Astrocyte of the spinal cord (primary cell): ENCODE measurements at regions not wholly inside any gene's neighbourhood (a gene's known extent, or its start where the extent isn't known, plus 50 kb on each side); places are given as distances from the start of the nearest gene placed in this dataset.

ENCODE experiments used
- DNase-seq: peaks from one replicate; pipeline ENCODE4 v3.0.0; 2011; ENCODE audit warnings: low read depth, low spot score
- H3K4me3 ChIP-seq: 2 replicates; pipeline ENCODE4 v1.5.1; 2011; ENCODE audit warnings: low read depth, mild to moderate bottlenecking, low read length, moderate library complexity
- in situ Hi-C: cut with HindIII; loops from 2 replicates; pipeline ENCODE4 v1.10.0; 2017; ENCODE audit warnings: low sequenced_read_pairs
- TF ChIP-seq, protein P1 (sequence below): IDR thresholded peaks from 2 replicates; pipeline ENCODE4 v1.5.1; 2012; ENCODE audit warnings: low read depth, mild to moderate bottlenecking, low read length, inconsistent platforms

DNA sequence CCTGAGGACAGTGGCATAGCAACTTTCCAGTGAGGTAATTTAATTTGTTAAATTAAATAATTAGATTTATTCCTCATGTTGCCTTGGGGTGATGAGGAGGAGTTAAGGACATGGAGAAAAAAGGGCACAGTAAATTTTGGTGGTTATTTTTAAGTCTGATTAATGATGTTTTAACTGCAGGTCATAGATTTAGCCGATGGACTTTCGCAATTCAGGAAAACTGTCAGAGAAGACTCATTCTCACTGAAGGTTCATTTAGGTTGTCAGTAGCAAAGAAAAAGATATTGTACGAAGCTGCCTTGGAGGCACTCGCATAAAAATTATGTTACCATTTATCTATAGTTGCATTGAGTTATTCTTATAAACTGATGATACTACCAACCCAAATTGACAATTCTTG, 164.2 kb upstream of the PITX2 start:
- DNase-seq: no peak
- TF ChIP-seq, protein P1, sequence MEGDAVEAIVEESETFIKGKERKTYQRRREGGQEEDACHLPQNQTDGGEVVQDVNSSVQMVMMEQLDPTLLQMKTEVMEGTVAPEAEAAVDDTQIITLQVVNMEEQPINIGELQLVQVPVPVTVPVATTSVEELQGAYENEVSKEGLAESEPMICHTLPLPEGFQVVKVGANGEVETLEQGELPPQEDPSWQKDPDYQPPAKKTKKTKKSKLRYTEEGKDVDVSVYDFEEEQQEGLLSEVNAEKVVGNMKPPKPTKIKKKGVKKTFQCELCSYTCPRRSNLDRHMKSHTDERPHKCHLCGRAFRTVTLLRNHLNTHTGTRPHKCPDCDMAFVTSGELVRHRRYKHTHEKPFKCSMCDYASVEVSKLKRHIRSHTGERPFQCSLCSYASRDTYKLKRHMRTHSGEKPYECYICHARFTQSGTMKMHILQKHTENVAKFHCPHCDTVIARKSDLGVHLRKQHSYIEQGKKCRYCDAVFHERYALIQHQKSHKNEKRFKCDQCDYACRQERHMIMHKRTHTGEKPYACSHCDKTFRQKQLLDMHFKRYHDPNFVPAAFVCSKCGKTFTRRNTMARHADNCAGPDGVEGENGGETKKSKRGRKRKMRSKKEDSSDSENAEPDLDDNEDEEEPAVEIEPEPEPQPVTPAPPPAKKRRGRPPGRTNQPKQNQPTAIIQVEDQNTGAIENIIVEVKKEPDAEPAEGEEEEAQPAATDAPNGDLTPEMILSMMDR: no peak
- in situ Hi-C loops: no loop called here
- H3K4me3 ChIP-seq: no peak overlapping the region

DNA sequence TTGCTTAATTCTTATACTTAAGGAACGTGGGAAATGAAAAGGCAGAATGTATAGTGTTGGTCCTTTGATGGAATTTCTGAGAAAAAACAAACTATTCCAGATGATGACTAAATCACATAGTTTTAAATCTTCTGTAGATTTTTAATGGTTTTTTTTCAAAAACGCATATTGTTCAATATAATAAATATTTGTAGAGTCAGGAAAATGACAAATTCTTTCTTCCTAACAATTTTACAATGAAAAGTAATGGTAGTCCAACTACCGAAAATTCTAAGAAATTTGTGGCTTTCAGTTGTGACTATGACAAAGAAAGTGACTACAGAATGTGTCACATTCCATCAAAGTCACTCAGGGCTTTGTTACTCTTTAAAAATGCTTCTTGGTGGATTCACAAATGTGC, 164.8 kb upstream of the PITX2 start:
- TF ChIP-seq, protein P1: no peak
- no peak overlapping the region for H3K4me3 ChIP-seq
- in situ Hi-C loops: no loop called here
- no peak for DNase-seq

DNA sequence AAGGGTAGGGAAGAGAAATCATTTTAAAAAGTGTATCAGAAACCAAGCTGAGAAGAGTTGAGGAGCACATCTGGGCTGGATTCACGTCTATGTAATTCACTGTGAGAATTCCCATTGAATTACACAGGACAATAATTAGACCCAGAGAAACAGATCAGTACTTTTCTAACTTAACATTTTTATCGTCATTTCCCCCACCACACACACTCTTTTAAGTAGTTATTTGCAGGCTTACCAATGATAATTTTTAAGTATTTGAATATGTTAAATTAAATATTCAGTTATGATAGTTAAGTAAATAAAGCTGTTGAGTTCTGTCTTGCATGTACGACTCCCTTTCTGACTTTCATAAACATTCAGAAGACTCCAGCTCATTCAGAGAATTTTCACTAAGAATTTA, 165.4 kb upstream of the PITX2 start:
- no peak overlapping the region for H3K4me3 ChIP-seq
- TF ChIP-seq, protein P1: no peak

DNA sequence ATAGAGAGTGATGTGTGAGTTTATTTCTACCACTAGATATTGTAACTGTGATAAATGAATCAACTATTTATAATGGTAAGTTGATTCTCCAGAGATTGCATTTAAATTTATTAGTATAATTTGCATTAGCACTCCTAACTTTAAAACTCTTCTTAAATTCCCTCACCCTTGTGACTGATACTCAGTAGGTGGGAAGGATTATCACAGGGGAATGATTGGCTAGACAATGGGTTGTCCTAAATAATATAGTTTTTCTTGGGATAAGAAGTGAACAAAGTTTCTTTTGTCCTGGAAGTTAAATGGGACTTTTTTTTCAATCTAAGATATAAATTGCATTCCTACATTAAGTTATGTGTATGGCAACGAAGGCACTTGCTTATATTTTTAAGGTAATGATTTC, 169.2 kb upstream of the PITX2 start:
- H3K4me3 ChIP-seq: no peak overlapping the region
- TF ChIP-seq, protein P1: no peak
- in situ Hi-C loops: no loop called here
- DNase-seq: no peak

More for the DNA sequence above, 165.4 kb upstream of the PITX2 start:
- in situ Hi-C loops: no loop called here
- DNase-seq: no peak

DNA sequence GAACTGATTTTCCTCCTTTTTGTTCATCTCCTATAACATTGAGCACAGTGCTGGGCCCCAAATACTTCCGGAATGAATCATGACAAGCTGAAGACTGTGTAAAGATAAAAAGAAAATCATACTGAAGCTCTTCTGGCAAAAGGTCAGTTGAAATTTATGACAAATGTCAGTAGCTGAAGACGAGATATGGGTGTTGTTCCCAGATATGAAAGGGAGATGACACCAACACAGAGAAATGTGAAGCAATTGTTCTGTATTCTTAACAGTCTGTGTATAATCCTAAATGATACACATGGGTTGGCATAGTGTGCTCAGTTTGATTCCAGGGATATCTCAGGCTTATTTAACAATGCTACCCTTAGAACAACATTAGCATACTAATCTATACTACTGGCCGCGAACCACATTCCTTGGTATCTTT, 170.5 kb upstream of the PITX2 start:
- DNase-seq: no peak
- TF ChIP-seq, protein P1: no peak
- in situ Hi-C loops: no loop called here

DNA sequence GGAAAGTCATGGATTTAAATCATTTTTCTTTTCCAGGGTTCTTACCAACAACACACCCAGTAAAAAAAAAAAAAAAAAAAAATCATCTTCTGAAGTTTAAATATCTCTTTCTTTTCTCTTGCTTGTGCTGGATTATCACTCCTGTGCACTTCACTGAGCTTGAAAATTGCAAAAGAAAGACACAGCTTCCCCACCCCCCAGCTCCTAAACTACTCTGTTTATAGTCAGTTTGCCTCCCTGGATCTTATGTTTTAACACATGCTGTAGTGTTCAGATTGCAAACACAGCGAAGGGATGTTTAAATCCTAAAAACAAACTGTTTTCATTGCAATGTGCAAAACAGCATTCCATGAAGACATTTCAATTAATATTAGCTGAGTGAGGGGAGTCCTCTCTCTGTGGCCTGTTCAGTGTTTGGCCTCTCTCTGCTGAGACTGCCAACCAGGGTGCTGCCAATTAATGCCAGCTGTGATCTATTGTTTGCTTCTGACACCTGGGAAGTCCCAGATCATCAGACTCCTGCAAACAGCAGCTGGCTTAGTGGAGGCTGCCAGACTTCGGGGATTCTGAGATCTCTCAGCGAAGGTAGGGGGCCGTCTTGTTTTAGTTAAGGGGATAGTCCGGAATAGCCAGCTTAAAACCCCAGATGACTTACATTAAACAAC, 171.1 kb upstream of the PITX2 start:
- in situ Hi-C loops: no loop called here
- H3K4me3 ChIP-seq: no peak overlapping the region
- TF ChIP-seq, protein P1: no peak
- no peak for DNase-seq

More for the DNA sequence above, 170.5 kb upstream of the PITX2 start:
- no peak overlapping the region for H3K4me3 ChIP-seq

DNA sequence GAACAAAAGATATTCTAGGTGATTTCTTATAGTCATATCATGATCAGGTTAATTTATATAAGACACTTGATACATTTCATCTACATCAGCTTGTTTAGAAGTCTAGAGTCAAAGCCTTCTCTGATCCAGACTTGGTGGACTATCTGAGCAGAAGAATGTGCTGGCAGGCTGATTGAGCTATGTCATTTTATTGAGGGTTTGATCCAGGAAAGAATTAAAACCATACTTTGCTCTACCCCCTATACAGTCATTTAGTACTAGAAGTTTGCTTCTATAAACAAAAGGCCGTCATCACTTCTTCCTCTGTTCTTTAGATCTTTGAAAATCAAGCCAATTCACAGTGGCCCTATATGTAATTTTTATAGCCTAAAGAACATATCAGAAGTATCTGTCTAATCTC, 173.1 kb upstream of the PITX2 start:
- TF ChIP-seq, protein P1: no peak
- no peak overlapping the region for H3K4me3 ChIP-seq
- no peak for DNase-seq
- in situ Hi-C loops: no loop called here
